ENCODE measurements at regions not wholly inside any gene's neighbourhood (a gene's known extent, or its start where the extent isn't known, plus 50 kb on each side); places are given as distances from the start of the nearest gene placed in this dataset.

DNA sequence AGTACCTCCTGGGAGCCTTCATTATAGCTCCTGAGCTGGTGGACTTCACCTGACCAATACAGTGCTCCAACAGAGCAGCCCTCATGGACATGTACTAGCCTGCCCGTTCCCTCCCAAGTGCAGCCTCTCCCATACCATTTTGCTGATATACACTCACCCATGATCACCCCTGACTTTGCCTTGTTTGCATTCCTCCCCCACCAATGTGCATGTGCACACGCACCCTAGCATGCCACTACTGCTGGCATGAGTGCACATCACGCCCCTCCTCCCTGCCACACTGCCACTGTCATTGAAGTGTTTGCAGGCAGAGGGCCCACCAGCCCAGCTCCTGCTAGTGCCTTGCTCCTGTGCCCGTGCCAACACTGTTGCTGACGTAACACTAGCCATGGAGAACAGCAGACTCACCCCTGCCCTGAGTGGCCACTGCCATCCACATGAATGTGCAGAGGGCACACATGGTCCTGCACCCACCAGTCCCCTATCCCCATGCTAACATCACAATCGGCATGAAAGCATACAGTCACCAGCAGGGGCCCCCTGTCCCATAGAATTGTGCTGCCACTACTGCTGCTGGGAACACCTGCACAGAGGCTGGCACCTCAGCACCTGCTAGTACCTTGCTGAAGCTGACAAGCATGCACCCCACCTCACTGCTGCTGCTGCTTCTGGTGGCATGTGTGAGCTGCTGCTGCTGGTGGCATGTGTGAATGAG, 110.3 kb downstream of the SINHCAF start:
- H3K27ac ChIP-seq = no peak overlapping the region
- TF ChIP-seq, protein P1, sequence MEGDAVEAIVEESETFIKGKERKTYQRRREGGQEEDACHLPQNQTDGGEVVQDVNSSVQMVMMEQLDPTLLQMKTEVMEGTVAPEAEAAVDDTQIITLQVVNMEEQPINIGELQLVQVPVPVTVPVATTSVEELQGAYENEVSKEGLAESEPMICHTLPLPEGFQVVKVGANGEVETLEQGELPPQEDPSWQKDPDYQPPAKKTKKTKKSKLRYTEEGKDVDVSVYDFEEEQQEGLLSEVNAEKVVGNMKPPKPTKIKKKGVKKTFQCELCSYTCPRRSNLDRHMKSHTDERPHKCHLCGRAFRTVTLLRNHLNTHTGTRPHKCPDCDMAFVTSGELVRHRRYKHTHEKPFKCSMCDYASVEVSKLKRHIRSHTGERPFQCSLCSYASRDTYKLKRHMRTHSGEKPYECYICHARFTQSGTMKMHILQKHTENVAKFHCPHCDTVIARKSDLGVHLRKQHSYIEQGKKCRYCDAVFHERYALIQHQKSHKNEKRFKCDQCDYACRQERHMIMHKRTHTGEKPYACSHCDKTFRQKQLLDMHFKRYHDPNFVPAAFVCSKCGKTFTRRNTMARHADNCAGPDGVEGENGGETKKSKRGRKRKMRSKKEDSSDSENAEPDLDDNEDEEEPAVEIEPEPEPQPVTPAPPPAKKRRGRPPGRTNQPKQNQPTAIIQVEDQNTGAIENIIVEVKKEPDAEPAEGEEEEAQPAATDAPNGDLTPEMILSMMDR (IDR thresholded peaks at IDR 0.05) = no peak
- no peak for DNase-seq (ENCODE audit: low spot score)
- H3K4me3 ChIP-seq = no peak overlapping the region

DNA sequence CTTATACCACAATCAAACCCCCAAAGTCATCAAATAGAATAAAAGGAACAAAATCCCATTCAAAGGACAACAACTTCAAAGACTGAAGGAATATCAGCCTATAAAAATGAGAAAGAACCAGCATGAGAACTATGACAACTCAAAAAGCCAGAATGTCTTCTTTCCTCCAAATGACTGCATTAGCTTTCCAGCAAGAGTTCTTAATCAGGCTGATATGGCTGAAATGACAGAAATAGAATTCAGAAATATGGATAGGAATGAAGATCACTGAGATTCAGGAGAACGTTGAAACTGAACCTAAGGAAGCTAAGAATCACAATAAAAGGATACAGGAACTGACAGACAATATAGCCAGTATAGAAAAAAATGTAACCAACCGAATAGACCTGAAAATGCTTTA, 109.5 kb downstream of the SINHCAF start:
- TF ChIP-seq, protein P1 (IDR thresholded peaks at IDR 0.05) = no peak
- no peak overlapping the region for H3K27ac ChIP-seq
- DNase-seq (ENCODE audit: low spot score) = no peak

DNA sequence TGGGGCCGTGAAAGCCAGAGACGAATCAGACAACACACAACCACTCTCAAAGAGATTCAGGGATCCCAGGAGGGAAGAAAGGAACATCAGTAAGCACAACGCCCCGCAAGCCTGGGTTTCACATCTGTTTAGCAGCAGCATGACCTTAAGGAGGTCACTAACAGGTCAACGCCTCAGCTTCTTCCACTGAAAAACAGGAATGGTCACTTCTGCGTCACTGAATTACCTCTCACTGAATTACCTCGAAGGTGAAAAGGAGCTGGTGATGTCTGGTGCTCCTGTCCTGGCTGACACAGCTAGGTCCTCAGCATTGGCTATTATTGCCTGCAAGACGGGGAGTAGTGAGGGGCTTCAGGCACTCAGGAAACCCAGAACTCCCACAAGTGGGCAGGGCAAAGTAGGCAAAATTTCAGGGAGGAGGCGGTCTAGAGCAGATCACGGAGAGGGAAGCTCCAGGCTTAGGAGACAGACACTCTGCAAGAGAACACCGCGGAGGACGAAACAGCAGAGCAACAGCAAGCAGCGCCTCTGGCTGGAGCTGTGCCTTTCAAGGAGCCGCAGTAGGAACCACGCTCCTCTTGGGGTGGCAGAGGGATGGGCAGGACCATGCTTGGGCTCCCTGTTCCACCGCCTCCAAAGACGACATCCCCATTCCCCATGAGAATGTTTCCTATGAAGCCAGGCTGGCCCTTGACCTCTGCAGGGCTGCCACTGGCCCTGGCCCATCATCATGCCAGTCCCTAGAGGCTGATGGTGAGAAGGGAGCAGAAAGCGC, 108.4 kb downstream of the SINHCAF start:
- no peak for DNase-seq (ENCODE audit: low spot score)
- TF ChIP-seq, protein P1 (IDR thresholded peaks at IDR 0.05) = no peak
- no peak overlapping the region for H3K4me3 ChIP-seq

More for the DNA sequence above, 109.5 kb downstream of the SINHCAF start:
- no peak overlapping the region for H3K4me3 ChIP-seq

DNA sequence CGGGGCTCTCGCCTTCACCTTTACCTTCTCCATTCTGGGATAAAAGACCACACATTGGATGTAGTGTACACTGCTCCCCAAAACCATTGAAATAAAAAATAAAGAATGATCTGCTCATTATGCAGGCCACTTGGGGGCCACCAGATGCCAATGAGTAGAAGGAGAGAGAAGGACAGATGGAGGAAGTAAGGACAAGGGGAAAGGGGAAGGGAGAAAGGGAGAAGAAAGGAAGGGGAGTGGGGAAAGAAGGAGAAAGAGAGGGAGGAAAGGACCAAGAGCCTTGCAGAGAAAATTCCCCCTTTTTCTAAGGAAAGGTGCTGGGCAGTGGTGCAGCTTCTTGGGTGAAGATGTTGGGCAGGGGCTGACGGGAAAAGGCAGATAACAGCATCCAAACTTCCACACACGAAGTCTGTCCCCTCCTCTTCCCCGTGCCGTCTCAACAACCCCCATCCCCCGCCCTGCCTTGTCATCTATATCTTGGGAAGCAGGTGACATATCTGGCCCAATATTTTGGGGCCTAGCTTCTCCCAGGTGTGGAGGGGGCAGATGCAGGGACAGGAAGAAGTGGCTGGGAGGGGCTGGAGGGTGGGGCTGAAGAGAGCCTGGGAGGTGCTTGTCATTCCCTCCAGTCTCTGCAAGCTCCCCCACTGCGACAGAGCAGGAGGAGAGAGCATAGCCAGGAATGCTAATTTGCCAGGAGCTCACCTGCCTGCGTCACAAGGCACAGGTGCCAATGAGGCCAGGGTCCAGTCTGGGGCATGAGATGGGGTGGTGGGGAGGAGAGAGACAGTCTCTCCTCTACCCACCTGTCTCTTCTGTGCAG, 107.5 kb downstream of the SINHCAF start:
- TF ChIP-seq, protein P1 (IDR thresholded peaks at IDR 0.05) = no peak
- no peak overlapping the region for H3K4me3 ChIP-seq
- DNase-seq (ENCODE audit: low spot score) = no peak
- H3K27ac ChIP-seq = no peak overlapping the region

More for the DNA sequence above, 108.4 kb downstream of the SINHCAF start:
- H3K27ac ChIP-seq = no peak overlapping the region

DNA sequence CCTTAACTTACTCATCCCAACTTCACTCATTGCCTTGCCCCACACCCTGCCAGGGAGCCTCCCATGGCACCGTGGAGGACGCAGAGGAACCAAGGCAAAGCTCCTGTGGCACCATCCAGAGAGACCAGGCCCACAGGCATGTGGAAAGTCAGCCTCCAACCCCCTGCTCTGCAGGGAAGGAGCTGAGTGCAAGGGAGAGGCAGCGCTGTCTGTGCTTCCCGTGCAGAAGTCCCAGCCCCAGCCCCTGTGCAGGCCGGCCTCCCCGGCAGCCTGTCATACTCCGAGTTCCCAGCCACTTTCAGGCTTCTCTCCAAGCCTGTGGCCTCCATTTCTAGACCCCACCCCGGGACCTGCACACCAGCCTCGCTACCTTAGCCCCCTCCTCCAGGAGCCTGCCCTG, 106.4 kb downstream of the SINHCAF start:
- H3K27ac ChIP-seq = no peak overlapping the region
- no peak for DNase-seq (ENCODE audit: low spot score)
- TF ChIP-seq, protein P1 (IDR thresholded peaks at IDR 0.05) = no peak
- H3K4me3 ChIP-seq = no peak overlapping the region

DNA sequence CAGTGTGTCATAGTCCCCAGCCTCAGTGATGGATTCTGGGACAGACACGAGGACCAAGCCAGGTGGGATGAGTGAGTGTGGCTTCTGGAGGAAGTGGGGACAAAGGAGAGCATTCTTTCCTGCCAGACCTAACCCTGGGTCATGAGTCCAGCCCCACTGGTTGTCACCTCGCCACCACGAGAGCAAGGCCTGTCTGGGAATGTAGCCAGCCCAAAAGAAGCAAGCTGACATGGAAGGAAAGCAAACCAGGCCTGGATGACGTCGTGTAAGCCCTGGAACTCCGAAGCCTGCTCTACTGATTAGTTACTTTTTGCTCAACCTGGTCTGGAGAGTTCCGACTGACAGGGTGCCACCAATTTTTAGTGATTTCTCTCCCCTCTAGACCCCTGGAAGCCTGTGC, 105.9 kb downstream of the SINHCAF start:
- DNase-seq (ENCODE audit: low spot score) = no peak
- TF ChIP-seq, protein P1 (IDR thresholded peaks at IDR 0.05) = no peak
- Histone ChIP-seq H3K27ac (no peak overlapping the region), H3K4me3 (no peak overlapping the region)

Measured in coronary artery (tissue), 2 donors.